ENCODE measurements at regions not wholly inside any gene's neighbourhood (a gene's known extent, or its start where the extent isn't known, plus 50 kb on each side); places are given as distances from the start of the nearest gene placed in this dataset.
"Not testable (repeated sequence)": the region's sequence is repeated elsewhere in the genome, so short reads cannot be mapped to it uniquely, and the experiment has no call there.

DNA sequence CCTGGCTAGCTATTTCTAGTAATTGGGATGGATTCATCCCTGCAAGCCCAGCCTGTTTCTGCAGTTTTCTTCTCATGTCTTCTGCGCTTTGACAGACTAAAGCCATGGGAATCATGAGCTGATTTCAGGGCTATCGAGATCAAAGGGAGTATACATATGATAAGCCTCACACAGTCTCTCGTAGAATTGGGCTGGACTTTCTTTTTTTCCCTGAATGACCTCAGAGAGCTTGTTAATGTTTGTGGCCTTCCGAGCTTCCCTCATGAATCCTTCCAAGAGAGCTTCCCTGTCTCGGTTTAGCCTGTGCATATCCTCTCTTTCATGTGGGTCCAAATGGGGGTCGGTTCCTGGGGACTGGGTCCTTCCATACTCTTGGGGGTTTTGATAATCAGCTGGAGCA is 130.3 kb downstream of the ADRA2C start:
- DNase-seq (no peak), ATAC-seq (ENCODE audit: poor library complexity) (no peak)
- intact Hi-C loops (cut with DNase I), result no loop called here

DNA sequence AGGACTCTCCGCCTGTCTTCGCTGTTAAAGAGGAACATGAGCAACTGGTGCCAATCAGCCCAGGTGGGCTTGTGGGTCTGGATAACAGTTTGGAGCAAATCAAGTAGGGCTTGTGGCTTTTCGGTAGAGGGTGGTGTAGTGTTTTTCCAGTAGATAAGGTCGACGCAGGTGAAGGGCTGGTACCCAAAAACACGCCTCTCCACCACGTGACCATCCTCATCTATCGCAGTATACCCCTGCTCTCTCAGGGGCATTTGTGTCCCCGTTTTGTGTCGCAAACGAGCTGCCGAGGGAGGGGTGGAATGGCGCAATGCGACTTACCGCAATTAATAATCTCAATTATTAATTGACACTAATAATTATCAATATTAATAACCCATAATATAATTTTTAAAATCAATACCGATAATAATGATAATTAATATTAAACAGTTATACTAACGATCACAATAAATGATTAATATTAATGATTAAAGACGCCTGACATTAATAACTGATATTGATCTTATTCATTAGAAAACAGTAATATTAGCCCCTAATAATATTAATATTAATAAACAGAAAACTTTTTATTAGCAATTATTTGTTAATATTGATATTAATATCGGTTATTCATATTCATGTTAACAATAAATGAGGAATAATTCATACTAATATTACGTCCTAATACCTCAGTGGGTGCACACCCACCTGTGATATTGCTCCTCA is 130.8 kb downstream of the ADRA2C start:
- DNase-seq; intact Hi-C loops (cut with DNase I); ATAC-seq (ENCODE audit: poor library complexity): not testable (repeated sequence)

DNA sequence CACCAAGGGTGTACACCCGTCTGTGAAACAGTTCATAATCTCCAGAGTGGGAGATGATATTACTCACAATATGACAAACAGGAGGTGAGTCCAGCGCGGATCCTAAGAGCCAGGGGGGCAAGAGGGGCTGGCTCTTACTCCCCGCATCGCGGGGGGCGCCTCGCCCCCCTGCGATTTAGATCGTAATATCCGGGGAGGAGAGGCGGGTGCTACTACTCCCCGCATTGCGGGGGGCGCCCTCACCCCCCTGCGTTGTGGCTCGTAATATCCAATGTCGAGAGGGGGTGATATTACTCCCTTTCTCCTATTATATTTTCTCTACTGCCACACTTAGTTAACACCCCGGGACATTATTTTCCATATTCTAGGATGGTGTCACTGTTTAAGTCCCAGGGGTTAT is 131.9 kb downstream of the ADRA2C start:
- intact Hi-C loops (cut with DNase I), result no loop called here
- no peak for ATAC-seq (ENCODE audit: poor library complexity)
- no peak for DNase-seq

DNA sequence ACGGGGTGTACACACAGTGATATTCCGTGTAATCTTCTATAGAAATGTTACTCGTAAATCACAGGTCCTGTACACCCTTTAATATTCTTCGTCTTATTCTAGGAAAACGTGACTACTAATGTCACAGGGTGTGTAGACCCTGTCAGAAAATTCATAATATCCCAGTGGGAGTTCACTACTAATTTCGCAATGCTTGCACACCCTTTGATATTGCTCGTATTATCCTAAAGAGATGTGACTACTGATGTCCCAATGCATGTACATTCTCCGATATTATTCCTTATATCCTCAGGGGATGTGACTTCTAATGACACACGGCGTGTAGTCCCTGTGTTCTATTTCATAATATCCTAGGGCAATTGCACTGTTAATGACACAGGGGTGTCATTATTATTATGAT is 132.7 kb downstream of the ADRA2C start:
- ATAC-seq (ENCODE audit: poor library complexity); intact Hi-C loops (cut with DNase I); DNase-seq: not testable (repeated sequence)

DNA sequence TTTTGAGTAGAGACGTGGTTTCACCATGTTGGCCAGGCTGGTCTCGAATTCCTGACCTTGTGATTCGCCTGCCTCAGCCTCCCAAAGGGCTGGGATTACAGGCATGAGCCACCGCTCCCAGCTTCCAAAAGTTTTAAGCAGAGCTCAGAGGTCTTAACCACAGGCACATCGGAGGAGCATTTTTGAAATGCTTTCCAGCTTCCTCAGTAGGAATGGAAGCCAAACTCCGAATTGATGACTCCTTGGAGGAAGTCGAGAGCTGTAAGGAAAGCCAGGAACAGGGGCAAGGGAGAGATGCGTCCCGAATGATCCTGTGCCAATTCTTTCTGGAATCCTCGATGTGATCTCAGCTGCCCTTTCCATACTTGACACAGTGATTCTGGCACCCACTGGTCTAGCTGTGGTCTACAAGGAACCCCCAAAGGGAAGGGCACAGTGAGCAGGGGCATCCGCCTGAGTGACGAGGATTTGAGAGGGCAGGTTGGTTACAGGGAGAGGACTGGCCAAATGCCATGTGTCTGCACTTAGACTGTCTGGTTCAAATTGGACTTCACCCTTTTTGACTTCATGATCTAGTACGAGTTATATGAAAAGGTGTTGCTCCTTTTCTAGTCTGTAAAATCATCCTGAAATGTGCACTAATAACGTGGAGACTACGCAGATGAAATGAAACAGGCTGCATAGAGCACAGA is 138.2 kb downstream of the ADRA2C start:
- DNase-seq; ATAC-seq (ENCODE audit: poor library complexity); intact Hi-C loops (cut with DNase I): not testable (repeated sequence)

DNA sequence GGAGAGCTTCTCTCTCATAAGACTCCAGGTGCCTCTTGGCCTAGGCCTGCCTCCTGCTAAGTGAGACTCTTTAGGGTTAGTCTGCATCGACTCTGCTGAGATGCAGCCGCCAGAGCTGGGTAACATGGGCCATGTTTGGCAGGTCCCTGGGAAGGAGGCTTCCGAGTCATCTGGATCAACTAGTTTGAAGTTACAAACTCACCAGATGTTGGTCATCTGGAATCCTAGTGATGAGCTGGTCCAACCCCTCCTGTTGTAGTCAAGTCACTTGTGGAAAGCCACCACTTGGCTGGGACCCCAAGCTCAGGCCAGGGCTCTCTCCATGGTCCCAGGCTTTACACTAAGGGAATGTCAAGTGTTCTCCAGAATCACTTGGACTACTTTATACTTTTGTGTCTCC is 143.4 kb downstream of the ADRA2C start:
- intact Hi-C loops (cut with DNase I); ATAC-seq (ENCODE audit: poor library complexity); DNase-seq: not testable (repeated sequence)

DNA sequence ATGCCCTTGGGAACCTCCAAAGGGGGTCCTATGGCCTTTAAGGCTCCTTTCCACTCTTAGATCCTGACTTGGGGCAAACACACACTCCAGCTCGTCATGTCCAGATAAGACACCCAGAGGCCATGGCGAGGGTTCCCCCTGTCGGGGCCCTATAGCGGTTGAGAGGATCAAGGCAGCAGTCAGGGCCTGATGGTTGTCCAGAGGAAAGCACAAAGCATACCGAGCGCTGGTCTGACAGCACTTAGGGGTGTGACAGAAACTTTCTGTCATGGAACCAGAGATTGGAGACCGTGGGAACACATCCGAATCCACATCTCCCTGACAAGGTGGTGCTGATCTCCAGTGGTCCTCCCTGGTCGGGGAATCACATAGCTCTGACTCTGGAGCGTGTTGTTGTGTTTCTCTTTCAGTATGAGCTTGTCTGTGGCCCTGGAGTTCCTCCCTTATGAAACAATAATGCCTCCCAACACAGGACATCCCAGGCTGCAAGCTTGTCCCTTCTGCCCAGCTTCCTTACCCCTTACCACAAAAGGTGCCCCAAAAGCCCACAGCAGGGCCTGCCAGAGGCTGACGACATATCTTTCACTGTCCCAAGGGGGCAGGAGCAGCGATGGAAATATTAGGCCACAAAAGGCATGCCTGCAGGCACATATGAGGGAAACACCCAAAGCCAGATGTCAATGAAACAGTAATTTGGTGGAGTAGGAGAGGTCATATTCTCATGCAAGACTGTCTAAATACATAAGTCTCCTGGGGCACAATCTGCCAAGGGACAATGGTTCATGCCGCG is 144.2 kb downstream of the ADRA2C start:
- DNase-seq; intact Hi-C loops (cut with DNase I); ATAC-seq (ENCODE audit: poor library complexity): not testable (repeated sequence)

DNA sequence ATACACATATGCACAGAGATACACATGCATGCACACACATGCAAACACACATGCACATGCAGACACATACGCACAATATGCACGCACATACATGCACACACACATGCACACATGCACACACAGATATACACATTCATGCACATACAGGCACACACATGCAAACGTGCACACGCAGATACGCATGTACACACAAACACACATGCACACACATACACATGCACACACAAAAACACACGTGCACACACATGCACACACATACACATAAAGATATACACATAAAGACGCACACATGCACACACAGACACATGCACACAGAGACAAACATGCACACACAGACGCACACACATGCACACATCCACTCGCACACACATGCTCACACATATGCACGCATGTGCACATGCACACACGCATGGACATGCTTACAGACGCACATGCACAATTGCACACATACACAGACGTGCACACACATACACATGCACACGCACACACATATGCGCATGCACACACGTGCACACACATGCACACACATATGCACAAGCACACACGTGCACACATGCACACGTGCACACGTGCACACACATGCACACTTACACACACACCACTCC is 145.2 kb downstream of the ADRA2C start:
- intact Hi-C loops (cut with DNase I), result no loop called here
- DNase-seq (no peak), ATAC-seq (ENCODE audit: poor library complexity) (no peak)

DNA sequence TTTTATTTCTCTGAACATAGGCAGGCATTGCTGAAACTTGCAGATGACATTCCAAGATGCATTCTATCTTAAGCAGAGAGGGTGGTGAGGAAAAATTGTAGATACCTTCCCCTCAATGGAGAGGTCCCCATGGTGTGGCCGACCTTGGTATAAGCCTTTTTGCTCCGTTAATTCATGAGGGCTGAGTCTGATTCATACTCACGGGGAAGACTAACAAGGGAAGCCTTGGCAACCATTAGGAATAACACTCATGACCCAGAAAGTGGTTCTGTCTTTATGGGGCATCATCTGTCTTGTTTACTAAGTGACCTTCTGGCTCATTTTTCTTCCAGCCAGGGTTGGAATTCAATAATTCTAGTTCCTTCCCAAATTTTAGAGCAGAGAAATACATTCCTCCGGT is 148.3 kb downstream of the ADRA2C start:
- intact Hi-C loops (cut with DNase I), result not testable (repeated sequence)

DNA sequence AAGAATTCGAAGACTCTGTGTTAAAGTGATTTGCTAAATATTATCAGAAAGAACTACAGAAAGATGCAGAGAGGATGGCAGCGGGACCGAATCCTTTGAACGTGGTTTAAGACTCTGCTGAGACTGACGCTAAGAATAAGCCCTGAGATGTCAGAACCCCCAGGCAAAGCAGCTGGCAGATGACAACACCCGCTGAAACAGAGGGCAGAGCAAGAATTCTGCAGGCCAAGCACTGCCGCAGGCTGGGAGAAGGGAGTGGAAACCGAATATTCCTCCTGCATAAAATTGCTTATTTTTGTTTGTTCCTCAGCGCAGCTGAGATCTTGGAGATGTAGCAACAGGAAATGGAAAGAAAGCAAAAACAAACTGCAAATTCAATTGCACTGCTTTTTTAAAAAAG is 153.3 kb downstream of the ADRA2C start:
- ATAC-seq (ENCODE audit: poor library complexity), result not testable (repeated sequence)

More for the DNA sequence above, 148.3 kb downstream of the ADRA2C start:
- DNase-seq; ATAC-seq (ENCODE audit: poor library complexity): not testable (repeated sequence)

DNA sequence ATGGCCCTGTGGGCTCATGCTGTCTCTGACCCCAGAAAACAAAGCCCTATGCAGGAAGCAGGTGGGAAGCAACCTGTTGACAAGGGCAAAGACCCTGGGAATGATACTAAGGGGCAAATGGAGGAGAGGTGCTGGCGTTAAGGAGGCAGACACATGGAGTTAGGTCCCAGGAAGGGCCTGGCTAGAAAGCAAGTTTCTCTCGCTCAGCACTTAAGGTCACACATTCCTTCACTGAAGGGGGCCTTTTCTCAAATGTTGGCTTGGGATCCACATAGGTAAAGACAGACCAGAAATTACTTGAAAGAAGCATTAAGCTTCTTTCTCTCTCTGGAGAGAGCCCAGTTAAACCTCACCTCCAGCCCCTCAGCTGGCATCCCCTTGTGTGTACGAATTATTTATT is 155.7 kb downstream of the ADRA2C start:
- intact Hi-C loops (cut with DNase I); ATAC-seq (ENCODE audit: poor library complexity); DNase-seq: not testable (repeated sequence)

More for the DNA sequence above, 153.3 kb downstream of the ADRA2C start:
- DNase-seq; intact Hi-C loops (cut with DNase I): not testable (repeated sequence)

DNA sequence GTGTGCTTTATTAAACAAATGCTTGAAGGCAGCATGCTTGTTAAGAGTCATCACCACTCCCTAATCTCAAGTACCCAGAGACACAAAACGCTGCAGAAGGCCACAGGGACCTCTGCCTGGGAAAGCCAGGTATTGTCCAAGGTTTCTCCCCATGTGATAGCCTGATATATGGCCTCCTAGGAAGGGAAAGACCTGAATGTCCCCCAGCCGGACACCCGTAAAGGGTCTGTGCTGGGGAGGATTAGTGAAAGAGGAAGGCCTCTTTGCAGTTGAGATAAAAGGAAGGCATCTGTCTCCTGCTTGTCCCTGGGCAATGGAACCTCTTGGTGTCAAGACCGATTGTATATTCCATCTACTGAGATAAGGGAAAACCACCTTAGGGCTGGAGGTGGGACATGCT is 159.7 kb downstream of the ADRA2C start:
- ATAC-seq (ENCODE audit: poor library complexity); intact Hi-C loops (cut with DNase I); DNase-seq: not testable (repeated sequence)

DNA sequence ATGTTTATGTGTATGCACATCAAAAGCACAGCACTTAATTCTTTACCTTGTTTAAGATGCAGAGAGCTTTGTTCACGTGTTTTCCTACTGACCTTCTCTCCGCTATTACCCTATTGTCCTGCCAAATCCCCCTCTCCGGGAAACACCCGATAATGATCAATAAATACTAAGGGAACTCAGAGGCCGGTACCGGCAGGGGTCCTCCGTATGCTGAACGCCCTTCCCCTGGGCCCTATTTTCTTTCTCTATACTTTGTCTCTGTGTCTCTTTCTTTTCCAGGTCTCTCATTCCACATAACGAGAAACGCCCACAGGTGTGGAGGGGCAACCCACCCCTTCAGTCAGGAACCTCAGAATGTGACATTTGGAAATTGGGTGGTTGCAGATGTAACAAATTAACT is 160.1 kb downstream of the ADRA2C start:
- ATAC-seq (ENCODE audit: poor library complexity); intact Hi-C loops (cut with DNase I); DNase-seq: not testable (repeated sequence)

DNA sequence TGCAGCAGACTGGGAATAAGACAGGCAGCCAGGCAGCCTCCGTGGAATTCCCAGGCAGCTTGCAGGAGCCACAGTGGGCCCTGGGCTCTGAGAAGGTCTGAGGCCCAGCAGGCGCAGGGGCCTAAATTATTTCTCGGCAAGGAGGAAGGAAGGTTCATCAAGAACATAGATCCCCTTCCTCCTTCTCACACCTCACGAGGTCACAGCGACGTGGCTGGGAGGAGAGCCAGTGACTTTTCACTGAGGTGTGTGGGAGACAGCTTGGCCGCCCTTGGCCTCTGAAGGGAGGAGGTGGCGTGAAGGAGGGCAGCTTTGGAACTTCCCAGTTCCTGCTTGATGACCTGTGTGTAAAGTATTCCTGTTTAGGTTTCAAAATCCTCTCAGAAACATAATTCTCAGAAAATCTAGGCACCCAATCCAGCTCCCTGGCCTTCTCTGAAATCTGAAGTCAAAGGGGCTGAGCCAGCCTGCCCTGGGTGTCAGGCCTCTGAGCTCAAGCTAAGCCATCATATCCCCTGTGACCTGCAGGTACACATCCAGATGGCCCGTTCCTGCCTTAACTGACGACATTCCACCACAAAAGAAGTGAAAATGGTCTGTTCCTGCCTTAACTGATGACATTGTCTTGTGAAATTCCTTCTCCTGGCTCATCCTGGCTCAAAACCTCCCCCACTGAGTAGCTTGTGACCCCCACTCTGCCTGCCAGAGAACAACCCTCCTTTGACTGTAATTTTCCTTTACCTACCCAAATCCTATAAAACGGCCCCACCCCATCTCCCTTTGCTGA is 161.0 kb downstream of the ADRA2C start:
- DNase-seq; intact Hi-C loops (cut with DNase I); ATAC-seq (ENCODE audit: poor library complexity): not testable (repeated sequence)

DNA sequence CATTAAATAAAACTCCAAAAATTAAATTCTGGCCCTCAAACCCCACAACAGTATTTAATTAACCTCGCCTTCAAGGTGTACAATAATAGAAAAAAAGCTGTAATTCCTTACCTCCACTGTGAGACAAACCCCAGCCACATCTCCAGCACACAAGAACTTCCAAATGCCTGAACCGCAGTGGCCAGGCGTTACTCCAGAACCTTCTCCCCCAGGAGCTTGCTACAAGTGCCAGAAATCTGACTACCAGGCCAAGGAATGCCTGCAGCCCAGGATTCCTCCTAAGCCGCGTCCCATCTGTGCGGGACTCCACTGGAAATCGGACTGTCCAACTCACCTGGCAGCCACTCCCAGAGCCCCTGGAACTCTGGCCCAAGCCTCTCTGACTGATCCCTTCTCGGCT is 163.2 kb downstream of the ADRA2C start:
- ATAC-seq (ENCODE audit: poor library complexity); intact Hi-C loops (cut with DNase I); DNase-seq: not testable (repeated sequence)

DNA sequence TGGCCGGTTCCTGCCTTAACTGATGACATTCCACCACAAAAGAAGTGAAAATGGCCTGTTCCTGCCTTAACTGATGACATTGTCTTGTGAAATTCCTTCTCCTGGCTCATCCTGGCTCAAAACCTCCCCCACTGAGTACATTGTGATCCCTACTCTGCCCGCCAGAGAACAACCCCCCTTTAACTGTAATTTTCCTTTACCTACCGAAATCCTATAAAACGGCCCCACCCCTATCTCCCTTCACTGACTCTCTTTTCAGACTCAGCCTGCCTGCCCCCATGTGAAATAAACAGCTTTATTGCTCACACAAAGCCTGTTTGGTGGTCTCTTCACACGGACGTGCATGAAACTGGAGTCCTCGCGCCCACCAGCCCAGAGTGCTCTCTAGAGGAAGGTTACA is 166.5 kb downstream of the ADRA2C start:
- DNase-seq; intact Hi-C loops (cut with DNase I); ATAC-seq (ENCODE audit: poor library complexity): not testable (repeated sequence)

DNA sequence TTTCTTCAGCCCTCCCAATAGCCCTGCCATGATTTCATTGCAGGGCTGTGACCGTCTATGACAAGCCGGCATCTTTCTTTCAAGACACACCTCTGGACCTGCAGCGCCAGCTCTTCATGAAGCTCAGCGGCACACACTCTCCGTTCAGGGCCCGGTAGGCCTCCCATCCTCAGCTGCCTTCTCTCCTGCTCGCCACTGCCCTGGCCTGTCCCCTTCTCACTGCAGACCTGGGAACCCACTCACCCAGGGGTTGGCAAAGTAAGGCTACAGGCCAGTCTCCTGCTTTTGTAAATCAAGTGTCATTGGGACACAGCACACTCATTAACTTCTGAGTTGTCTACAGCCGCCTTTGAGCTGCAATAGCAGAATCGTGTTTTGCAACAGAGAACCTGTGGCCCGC is 169.2 kb downstream of the ADRA2C start:
- DNase-seq; ATAC-seq (ENCODE audit: poor library complexity); intact Hi-C loops (cut with DNase I): not testable (repeated sequence)

DNA sequence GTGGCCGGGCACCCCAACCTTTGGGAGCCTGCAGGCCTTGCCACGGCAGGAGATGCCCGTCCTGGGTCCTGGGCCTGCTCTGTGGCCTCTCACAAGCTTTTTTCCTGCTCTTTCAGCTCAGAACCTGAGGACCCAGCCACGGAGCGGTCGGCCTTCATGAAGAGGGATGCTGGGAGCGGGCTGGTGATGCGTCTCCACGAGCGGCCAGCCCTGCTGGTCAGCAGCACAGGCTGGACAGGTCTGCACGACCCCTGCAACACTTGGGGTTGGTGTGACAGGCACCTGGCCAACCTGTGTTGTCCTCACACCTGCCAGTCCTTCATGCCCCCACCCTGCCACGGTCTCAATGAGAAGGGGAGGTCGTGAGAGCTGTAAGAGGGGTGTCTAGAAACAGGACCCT is 170.0 kb downstream of the ADRA2C start:
- intact Hi-C loops (cut with DNase I), result no loop called here

More for the DNA sequence above, 170.0 kb downstream of the ADRA2C start:
- no peak for DNase-seq
- no peak for ATAC-seq (ENCODE audit: poor library complexity)
